CD4-positive, alpha-beta memory T cell (primary cell): ENCODE measurements at regions not wholly inside any gene's neighbourhood (a gene's known extent, or its start where the extent isn't known, plus 50 kb on each side); places are given as distances from the start of the nearest gene placed in this dataset.
"Not testable (repeated sequence)": the region's sequence is repeated elsewhere in the genome, so short reads cannot be mapped to it uniquely, and the experiment has no call there.

ENCODE experiments used
- CTCF ChIA-PET: fragments of 350-600 bp; sonication (Branson Sonifier 250); formaldehyde crosslinking; loops from one replicate; lab custom pipeline; 2021; ENCODE audit warnings: inconsistent platforms; ENCODE audit not compliant: partially characterized antibody; lab: Charles Lee
- POLR2A ChIA-PET: fragments of 350-600 bp; sonication (Branson Sonifier 250); formaldehyde crosslinking; loops from one replicate; lab custom pipeline; 2021; ENCODE audit not compliant: partially characterized antibody; lab: Charles Lee
- DNase-seq, 5 donors: peaks; one replicate each; pipeline versions ENCODE4 v3.0.0 to v3.0.0-alpha.2; 2020 to 2022; ENCODE audit warnings: mixed read lengths in 1 of 5
- H3K27ac ChIP-seq: one replicate; pipeline ENCODE4 v1.7.0; 2013; ENCODE audit warnings: low read depth, low read length
- H3K27me3 ChIP-seq: 2 replicates; pipeline ENCODE4 v1.7.0; 2013; ENCODE audit warnings: mild to moderate bottlenecking, low read length, moderate library complexity; ENCODE audit not compliant: insufficient read depth
- H3K36me3 ChIP-seq: 2 replicates; pipeline ENCODE4 v1.7.0; 2013; ENCODE audit warnings: mild to moderate bottlenecking, low read length, moderate library complexity; ENCODE audit not compliant: insufficient read depth
- H3K4me1 ChIP-seq: 2 replicates; pipeline ENCODE4 v1.7.0; 2013; ENCODE audit warnings: mild to moderate bottlenecking, low read length, moderate library complexity; ENCODE audit not compliant: insufficient read depth
- H3K4me3 ChIP-seq, 2 donors: one replicate each; pipeline ENCODE4 v1.7.0; 2013; ENCODE audit warnings: low read length in 2 of 2, mild to moderate bottlenecking in 1 of 2
- H3K9me3 ChIP-seq, 2 donors: one replicate each; pipeline ENCODE4 v1.7.0; 2013; ENCODE audit warnings: low read length in 2 of 2, control low read depth in 1 of 2; ENCODE audit not compliant: control insufficient read depth in 1 of 2
- H3K27ac Mint-ChIP-seq, 7 donors: one replicate each; pipeline ENCODE4 v1.8.0; 2020 to 2021; ENCODE audit warnings: mixed read lengths in 7 of 7, mild to moderate bottlenecking in 6 of 7, inconsistent platforms in 3 of 7, moderate library complexity in 3 of 7
- H3K27me3 Mint-ChIP-seq, 2 donors: one replicate each; pipeline ENCODE4 v1.8.0; 2020 to 2021; ENCODE audit warnings: mixed read lengths in 2 of 2
- H3K36me3 Mint-ChIP-seq, 2 donors: one replicate each; pipeline ENCODE4 v1.8.0; 2020 to 2021; ENCODE audit warnings: mixed read lengths in 2 of 2, inconsistent platforms in 1 of 2, mild to moderate bottlenecking in 1 of 2
- H3K4me1 Mint-ChIP-seq, 4 donors: one replicate each; pipeline ENCODE4 v1.8.0; 2020 to 2021; ENCODE audit warnings: mixed read lengths in 4 of 4, mild to moderate bottlenecking in 1 of 4
- H3K4me3 Mint-ChIP-seq, 8 donors: one replicate each; pipeline ENCODE4 v1.8.0; 2020 to 2021; ENCODE audit warnings: mixed read lengths in 8 of 8, mild to moderate bottlenecking in 7 of 8, moderate library complexity in 6 of 8, inconsistent platforms in 3 of 8
- H3K9me3 Mint-ChIP-seq, 8 donors: one replicate each; pipeline ENCODE4 v1.8.0; 2020 to 2021; ENCODE audit warnings: mixed read lengths in 8 of 8, mild to moderate bottlenecking in 5 of 8, inconsistent platforms in 3 of 8, moderate library complexity in 1 of 8
- intact Hi-C: fragments of 100-400 bp; cut with micrococcal nuclease; formaldehyde crosslinking; loops from one replicate; pipeline ENCODE4 v1.15.1; 2023

DNA sequence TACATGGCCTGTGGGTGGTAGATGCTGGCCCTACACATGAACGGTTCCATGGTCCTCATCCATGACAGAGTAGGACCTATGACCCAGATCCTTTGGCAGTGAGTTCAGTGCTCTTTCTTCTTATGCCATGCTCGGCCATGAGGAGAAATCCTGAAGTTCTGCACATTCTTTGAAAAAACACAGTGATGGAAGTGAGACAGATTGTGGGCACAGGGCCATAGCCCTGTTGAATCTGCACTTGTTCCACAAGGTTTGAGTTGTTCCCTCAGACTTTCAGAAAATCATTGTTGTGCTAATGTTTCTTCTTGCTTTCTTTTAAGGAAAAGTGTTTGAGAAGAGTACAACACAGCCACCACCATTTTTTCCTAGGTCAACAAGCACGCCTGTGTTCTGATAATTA is 180.0 kb downstream of the C12orf75 start:
- H3K9me3 Mint-ChIP-seq = peaks cover 0 to 5% (median 0%) of the 10 kb centered on the region in 8 donors
- H3K9me3 ChIP-seq = no peaks in the 10 kb centered on the region
- no peak overlapping the region for H3K4me3 Mint-ChIP-seq
- DNase-seq = no peak
- H3K36me3 Mint-ChIP-seq = no peaks in the 10 kb centered on the region
- ChIA-PET CTCF (no interaction called here), POLR2A (no interaction called here)
- H3K4me1 ChIP-seq = no peaks in the 10 kb centered on the region
- no peak overlapping the region for H3K27ac ChIP-seq
- no peaks in the 10 kb centered on the region for H3K4me1 Mint-ChIP-seq
- H3K27me3 Mint-ChIP-seq = peaks cover 0 to 2% of the 10 kb centered on the region in 2 donors
- no peaks in the 10 kb centered on the region for H3K36me3 ChIP-seq
- intact Hi-C loops = no loop called here
- no peak overlapping the region for H3K4me3 ChIP-seq
- no peaks in the 10 kb centered on the region for H3K27me3 ChIP-seq
- no peak overlapping the region for H3K27ac Mint-ChIP-seq

GRCh38 chr12:105512861-105513260 is 182.4 kb downstream of the C12orf75 start:
- POLR2A ChIA-PET, H3K4me3 Mint-ChIP-seq, H3K27me3 ChIP-seq, H3K4me1 ChIP-seq, H3K4me3 ChIP-seq, DNase-seq, H3K9me3 ChIP-seq, H3K36me3 Mint-ChIP-seq, H3K9me3 Mint-ChIP-seq, H3K27me3 Mint-ChIP-seq, H3K36me3 ChIP-seq, CTCF ChIA-PET, H3K27ac ChIP-seq, intact Hi-C loops, H3K4me1 Mint-ChIP-seq, H3K27ac Mint-ChIP-seq: not testable (repeated sequence)

DNA sequence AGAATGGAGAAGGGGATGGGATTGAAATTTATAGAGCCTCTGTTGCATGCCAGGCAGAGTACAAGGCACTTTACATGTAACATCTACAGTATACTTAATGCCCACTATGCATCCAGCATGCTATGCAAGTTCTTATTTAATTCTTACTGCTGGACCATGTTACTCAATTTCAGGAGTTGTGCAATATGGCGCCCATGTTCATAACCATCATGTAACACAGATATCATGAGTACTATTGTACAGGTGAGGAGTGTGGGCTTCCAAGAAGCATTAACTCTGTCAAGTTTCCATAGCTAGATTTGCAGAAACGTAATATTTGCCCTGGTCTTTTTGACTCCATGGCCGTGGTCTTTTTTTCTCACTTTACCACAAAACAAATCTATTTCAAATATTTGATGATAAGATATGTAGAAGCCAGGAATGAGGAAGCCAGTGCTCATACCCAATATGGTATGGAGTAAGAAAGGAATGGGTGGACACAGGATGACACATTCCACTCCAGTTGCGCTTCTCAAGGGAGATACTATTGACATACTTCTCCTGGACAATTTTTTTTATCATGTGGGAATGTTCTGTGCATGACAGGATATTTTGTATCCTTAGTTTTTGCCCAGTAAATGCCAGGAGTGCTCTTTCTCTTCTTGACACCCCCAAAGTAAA is 191.8 kb downstream of the C12orf75 start:
- intact Hi-C loops = no loop called here
- POLR2A ChIA-PET = no interaction called here
- no peak for DNase-seq

DNA sequence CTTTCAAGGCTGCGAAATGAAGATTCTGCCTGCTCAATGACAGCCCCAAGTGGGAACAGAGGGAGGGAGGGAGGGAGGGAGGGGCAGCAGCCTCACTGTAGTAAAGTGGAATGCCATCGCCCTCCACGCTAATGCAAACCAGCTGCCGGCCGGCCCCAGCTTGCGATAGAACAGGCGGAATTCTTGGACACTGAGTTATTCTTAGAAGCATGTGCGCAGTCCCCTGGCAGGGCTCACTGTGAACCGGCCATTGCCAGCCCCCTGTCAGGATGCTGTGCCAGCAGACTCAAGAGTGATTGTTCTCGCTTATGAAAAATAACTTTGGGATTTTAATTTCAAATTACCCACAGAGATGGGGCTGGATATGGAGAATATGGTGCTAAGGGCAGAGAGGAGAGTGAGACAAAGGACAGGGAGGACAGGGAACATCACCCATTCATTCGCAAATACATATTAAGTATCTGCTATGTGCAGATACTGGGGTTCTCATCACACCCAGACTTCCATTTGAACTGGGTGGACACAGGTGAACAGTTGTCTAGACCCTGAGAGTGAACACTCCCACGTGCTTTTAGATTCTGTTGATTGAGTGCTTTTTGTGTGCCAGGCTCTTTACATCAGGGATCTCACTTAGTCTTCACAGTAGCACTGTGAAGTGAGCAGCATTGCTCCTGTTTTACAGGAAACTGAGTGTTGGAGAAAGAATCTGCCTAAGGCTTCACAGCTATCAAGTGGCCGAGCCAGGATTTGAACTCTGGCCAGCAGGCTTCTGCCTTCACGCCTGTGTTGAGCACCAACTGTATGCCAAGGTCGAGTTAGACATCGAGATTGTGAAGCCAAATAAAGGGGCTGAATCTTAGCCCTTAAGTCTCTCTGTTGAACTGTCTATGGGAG is 192.9 kb downstream of the C12orf75 start:
- peaks cover 5 to 8% of the 10 kb centered on the region in 2 donors for H3K27me3 Mint-ChIP-seq
- no peak overlapping the region for H3K4me3 Mint-ChIP-seq
- H3K9me3 Mint-ChIP-seq = peaks cover 0 to 3% (median 0%) of the 10 kb centered on the region in 8 donors
- Histone ChIP-seq H3K9me3 (no peaks in the 10 kb centered on the region), H3K4me3 (no peak overlapping the region), H3K36me3 (no peaks in the 10 kb centered on the region), H3K27ac (no peak overlapping the region), H3K27me3 (no peaks in the 10 kb centered on the region), H3K4me1 (no peaks in the 10 kb centered on the region)
- no peak overlapping the region for H3K27ac Mint-ChIP-seq
- CTCF ChIA-PET = no interaction called here
- no peaks in the 10 kb centered on the region for H3K4me1 Mint-ChIP-seq
- intact Hi-C loops = no loop called here
- POLR2A ChIA-PET = no interaction called here
- H3K36me3 Mint-ChIP-seq = no peaks in the 10 kb centered on the region
- no peak for DNase-seq

More for the DNA sequence above, 191.8 kb downstream of the C12orf75 start:
- no peak overlapping the region for H3K27ac ChIP-seq
- H3K4me1 Mint-ChIP-seq = no peaks in the 10 kb centered on the region
- no peak overlapping the region for H3K4me3 Mint-ChIP-seq
- H3K27me3 ChIP-seq = no peaks in the 10 kb centered on the region
- H3K36me3 ChIP-seq = no peaks in the 10 kb centered on the region
- CTCF ChIA-PET = no interaction called here
- peaks cover 7 to 8% of the 10 kb centered on the region in 2 donors for H3K27me3 Mint-ChIP-seq
- no peaks in the 10 kb centered on the region for H3K4me1 ChIP-seq
- H3K36me3 Mint-ChIP-seq = no peaks in the 10 kb centered on the region
- no peak overlapping the region for H3K4me3 ChIP-seq
- H3K9me3 Mint-ChIP-seq = peaks cover 0 to 3% (median 0%) of the 10 kb centered on the region in 8 donors
- H3K27ac Mint-ChIP-seq = no peak overlapping the region
- no peaks in the 10 kb centered on the region for H3K9me3 ChIP-seq

- Mint-ChIP-seq H3K9me3 (peaks cover 0 to 3% (median 0%) of the 10 kb centered on the region in 8 donors), H3K27me3 (peaks cover 5 to 7% of the 10 kb centered on the region in 2 donors), H3K36me3 (no peaks in the 10 kb centered on the region), H3K27ac (no peak overlapping the region), H3K4me1 (no peaks in the 10 kb centered on the region), H3K4me3 (no peak overlapping the region)
- H3K27me3 ChIP-seq = no peaks in the 10 kb centered on the region
- no peaks in the 10 kb centered on the region for H3K36me3 ChIP-seq
- no peaks in the 10 kb centered on the region for H3K4me1 ChIP-seq
- no peak overlapping the region for H3K27ac ChIP-seq
- ChIA-PET CTCF (no interaction called here), POLR2A (no interaction called here)
- no peaks in the 10 kb centered on the region for H3K9me3 ChIP-seq
- no peak overlapping the region for H3K4me3 ChIP-seq
- no peak for DNase-seq
- intact Hi-C loops = no loop called here
These were observed 194.5 kb downstream of the C12orf75 start for GRCh38 chr12:105524961-105525360.

DNA sequence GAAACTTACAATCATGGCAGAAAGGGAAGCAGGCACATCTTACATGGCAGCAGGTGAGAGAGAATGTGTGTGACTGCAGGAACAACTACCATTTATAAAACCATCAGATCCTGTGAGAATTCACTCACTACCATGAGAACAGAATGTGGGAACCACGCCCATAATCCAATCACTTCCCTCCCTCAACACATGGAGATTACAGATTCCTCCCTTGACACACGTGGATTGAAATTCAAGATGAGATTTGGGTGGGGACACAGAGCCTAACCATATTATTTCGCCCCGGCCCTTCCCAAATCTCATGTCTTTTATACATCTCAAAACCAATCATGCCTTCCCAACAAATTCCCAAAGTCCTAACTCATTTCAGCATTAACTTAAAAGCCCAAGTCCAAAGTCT is 203.6 kb downstream of the C12orf75 start:
- Histone ChIP-seq H3K36me3 (no peaks in the 10 kb centered on the region), H3K27ac (no peak overlapping the region), H3K27me3 (no peaks in the 10 kb centered on the region), H3K4me3 (no peak overlapping the region), H3K4me1 (no peaks in the 10 kb centered on the region), H3K9me3 (no peaks in the 10 kb centered on the region)
- no peak for DNase-seq
- POLR2A ChIA-PET = no interaction called here
- CTCF ChIA-PET = no interaction called here
- no peaks in the 10 kb centered on the region for H3K36me3 Mint-ChIP-seq
- H3K27ac Mint-ChIP-seq = no peak overlapping the region
- peaks cover 0 to 22% (median 10%) of the 10 kb centered on the region in 8 donors for H3K9me3 Mint-ChIP-seq
- H3K27me3 Mint-ChIP-seq = peaks cover 9 to 11% of the 10 kb centered on the region in 2 donors
- H3K4me1 Mint-ChIP-seq = no peaks in the 10 kb centered on the region
- H3K4me3 Mint-ChIP-seq = no peak overlapping the region
- intact Hi-C loops = no loop called here

DNA sequence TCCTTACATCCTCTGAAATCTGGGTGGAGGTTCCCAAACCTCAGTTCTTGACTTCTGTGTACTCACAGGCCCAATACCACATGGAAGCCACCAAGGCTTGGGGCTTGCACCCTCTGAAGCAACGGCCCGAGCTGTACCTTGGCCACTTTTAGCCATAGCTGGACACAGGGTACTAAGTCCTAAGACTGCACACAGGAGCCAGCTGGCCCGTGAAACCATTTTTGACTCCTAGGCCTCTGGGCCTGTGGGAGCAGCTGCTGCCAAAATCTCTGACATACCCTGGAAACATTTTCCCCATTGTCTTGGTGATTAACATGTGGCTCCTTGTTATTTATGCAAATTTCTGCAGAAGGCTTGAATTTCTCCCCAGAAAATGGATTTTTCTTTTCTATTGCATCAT is 204.5 kb downstream of the C12orf75 start:
- H3K4me3 ChIP-seq, H3K4me1 Mint-ChIP-seq, H3K27ac Mint-ChIP-seq, H3K27me3 ChIP-seq, H3K36me3 ChIP-seq, CTCF ChIA-PET, DNase-seq, H3K4me3 Mint-ChIP-seq, POLR2A ChIA-PET, H3K4me1 ChIP-seq, H3K36me3 Mint-ChIP-seq, H3K9me3 ChIP-seq, intact Hi-C loops, H3K27ac ChIP-seq: not testable (repeated sequence)
- H3K27me3 Mint-ChIP-seq = peaks cover 9 to 11% of the 10 kb centered on the region in 2 donors
- H3K9me3 Mint-ChIP-seq = peaks cover 0 to 22% (median 10%) of the 10 kb centered on the region in 8 donors
